A673 (cell line): ENCODE measurements at regions not wholly inside any gene's neighbourhood (a gene's known extent, or its start where the extent isn't known, plus 50 kb on each side); places are given as distances from the start of the nearest gene placed in this dataset.
"Not testable (repeated sequence)": the region's sequence is repeated elsewhere in the genome, so short reads cannot be mapped to it uniquely, and the experiment has no call there.

Experiments used
- CTCF ChIP-seq: fragments of 300-800, 200-600 bp; sonication (generic); conservative IDR thresholded peaks from 2 replicates; pipeline ENCODE4 v1.5.1; 2017; ENCODE audit warnings: low read depth, mild to moderate bottlenecking, antibody characterized with exemption, low read length, moderate library complexity, mixed read lengths
- EZH2 ChIP-seq: fragments of 200-600 bp; sonication (generic); IDR thresholded peaks from 2 replicates; pipeline ENCODE4 v1.6.1; 2017; ENCODE audit warnings: borderline replicate concordance, low read depth, mild to moderate bottlenecking, mixed read lengths, antibody characterized with exemption, low read length; ENCODE audit not compliant: poor library complexity, severe bottlenecking

- TF ChIP-seq CTCF, EZH2: not testable (repeated sequence)
These were observed 507.1 kb downstream of the ZNF516 start for GRCh38 chr18:75987913-75988312.
